Uterus (tissue), 3 donors: ENCODE measurements at regions not wholly inside any gene's neighbourhood (a gene's known extent, or its start where the extent isn't known, plus 50 kb on each side); places are given as distances from the start of the nearest gene placed in this dataset.

Experiments
- DNase-seq, 2 donors: peaks; one replicate each; pipeline ENCODE4 v3.0.0-alpha.2; 2019 to 2020
- H3K27ac ChIP-seq, 2 donors: fragments of 200-600 bp; sonication (generic); 1 replicate in 1 of 2; 2 replicates in 1 of 2; pipeline ENCODE4 v1.5.1; 2016 to 2018
- H3K27me3 ChIP-seq, 2 donors: fragments of 200-600 bp; sonication (generic); one replicate each; pipeline ENCODE4 v1.5.1; 2018 to 2019; ENCODE audit warnings: control low read depth in 1 of 2
- H3K36me3 ChIP-seq, 2 donors: fragments of 200-600 bp; sonication (generic); one replicate each; pipeline ENCODE4 v1.5.1; 2019; ENCODE audit warnings: control low read depth in 1 of 2
- H3K4me1 ChIP-seq, 2 donors: fragments of 200-600 bp; sonication (generic); one replicate each; pipeline ENCODE4 v1.5.1; 2018 to 2019; ENCODE audit warnings: control low read depth in 1 of 2
- H3K4me3 ChIP-seq, 2 donors: fragments of 200-600 bp; sonication (generic); 1 replicate in 1 of 2; 2 replicates in 1 of 2; pipeline ENCODE4 v1.5.1; 2018 to 2019; ENCODE audit warnings: mild to moderate bottlenecking in 1 of 2
- H3K9me3 ChIP-seq, 2 donors: fragments of 200-600 bp; sonication (generic); one replicate each; pipeline ENCODE4 v1.5.1; 2019; ENCODE audit warnings: control low read depth in 1 of 2
- POLR2A ChIP-seq, 2 donors: fragments of 450-650 bp; IDR thresholded peaks; one replicate each; pipeline ENCODE4 v1.6.1; 2016; ENCODE audit warnings: antibody characterized with exemption in 2 of 2, mild to moderate bottlenecking in 1 of 2, moderate library complexity in 1 of 2
- intact Hi-C: fragments of 100-400 bp; cut with DNase I; formaldehyde crosslinking; loops from one replicate; pipeline ENCODE4 v1.15.1; 2023; ENCODE audit warnings: low total_unique reads
- TF ChIP-seq, protein P1 (sequence below), 4 experiments: fragments of 200-600 bp in 2 of 4; fragments of 450-650 bp in 2 of 4; sonication (generic) in 2 of 4; IDR thresholded peaks; one replicate each; pipeline ENCODE4 v1.5.1; 2016 to 2019; ENCODE audit warnings: antibody characterized with exemption in 4 of 4, mild to moderate bottlenecking in 2 of 4, moderate library complexity in 1 of 4
- donor health status: DM: yes; HTN: yes; CAD: no.

DNA sequence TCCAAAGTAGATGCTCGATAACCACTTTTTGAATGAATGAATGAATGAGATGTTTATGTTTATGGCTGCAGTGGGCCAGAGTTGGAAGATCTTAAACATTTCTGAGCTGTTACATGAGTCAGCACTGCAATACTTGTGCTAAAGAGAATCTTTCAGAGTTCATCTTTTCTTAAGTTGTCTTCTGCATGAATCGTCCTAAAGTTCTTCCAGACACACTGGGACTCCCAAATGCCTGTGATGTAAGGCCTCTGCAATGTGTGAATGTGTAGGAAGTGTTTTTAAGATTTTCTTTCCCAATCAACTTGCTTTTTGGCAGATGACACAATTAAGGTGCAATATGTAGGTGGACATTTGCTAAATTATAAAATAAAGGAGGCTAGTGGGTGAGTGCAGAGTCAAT, 50.3 kb upstream of the TRIM9 start:
- H3K4me1 ChIP-seq = no peaks in the 10 kb centered on the region
- H3K27ac ChIP-seq = no peak overlapping the region
- H3K4me3 ChIP-seq = no peak overlapping the region
- no peak for TF ChIP-seq POLR2A (IDR thresholded peaks at IDR 0.05)
- TF ChIP-seq, protein P1, sequence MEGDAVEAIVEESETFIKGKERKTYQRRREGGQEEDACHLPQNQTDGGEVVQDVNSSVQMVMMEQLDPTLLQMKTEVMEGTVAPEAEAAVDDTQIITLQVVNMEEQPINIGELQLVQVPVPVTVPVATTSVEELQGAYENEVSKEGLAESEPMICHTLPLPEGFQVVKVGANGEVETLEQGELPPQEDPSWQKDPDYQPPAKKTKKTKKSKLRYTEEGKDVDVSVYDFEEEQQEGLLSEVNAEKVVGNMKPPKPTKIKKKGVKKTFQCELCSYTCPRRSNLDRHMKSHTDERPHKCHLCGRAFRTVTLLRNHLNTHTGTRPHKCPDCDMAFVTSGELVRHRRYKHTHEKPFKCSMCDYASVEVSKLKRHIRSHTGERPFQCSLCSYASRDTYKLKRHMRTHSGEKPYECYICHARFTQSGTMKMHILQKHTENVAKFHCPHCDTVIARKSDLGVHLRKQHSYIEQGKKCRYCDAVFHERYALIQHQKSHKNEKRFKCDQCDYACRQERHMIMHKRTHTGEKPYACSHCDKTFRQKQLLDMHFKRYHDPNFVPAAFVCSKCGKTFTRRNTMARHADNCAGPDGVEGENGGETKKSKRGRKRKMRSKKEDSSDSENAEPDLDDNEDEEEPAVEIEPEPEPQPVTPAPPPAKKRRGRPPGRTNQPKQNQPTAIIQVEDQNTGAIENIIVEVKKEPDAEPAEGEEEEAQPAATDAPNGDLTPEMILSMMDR (IDR thresholded peaks at IDR 0.05) = no peak
- intact Hi-C loops = no loop called here
- no peak for DNase-seq
- H3K9me3 ChIP-seq = no peaks in the 10 kb centered on the region
- H3K36me3 ChIP-seq = no peaks in the 10 kb centered on the region
- H3K27me3 ChIP-seq = no peaks in the 10 kb centered on the region

DNA sequence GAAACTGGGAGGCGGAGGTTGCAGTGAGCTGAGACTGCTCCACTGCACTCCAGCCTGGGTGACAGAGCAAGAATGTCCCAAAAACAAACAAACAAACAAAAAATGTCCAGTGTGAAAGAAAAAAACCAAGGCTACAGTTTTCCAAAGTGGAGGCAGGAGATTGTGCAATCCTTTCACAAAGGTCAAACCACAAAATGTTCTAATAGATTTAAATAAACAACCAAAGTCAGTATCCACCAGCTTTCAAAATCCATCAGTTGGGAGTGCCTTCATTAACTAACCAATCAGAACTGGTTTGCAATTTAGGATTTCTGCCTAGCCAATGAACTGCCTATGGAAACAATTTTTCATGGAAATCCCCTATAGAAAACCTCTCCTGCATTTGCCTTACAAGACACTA, 52.3 kb upstream of the TRIM9 start:
- no peaks in the 10 kb centered on the region for H3K27me3 ChIP-seq
- intact Hi-C loops = no loop called here
- no peaks in the 10 kb centered on the region for H3K4me1 ChIP-seq
- no peaks in the 10 kb centered on the region for H3K36me3 ChIP-seq
- H3K4me3 ChIP-seq = no peak overlapping the region
- TF ChIP-seq POLR2A (IDR thresholded peaks at IDR 0.05) = no peak
- TF ChIP-seq, protein P1 (IDR thresholded peaks at IDR 0.05) = no peak
- no peak for DNase-seq
- H3K9me3 ChIP-seq = no peaks in the 10 kb centered on the region
- H3K27ac ChIP-seq = no peak overlapping the region

DNA sequence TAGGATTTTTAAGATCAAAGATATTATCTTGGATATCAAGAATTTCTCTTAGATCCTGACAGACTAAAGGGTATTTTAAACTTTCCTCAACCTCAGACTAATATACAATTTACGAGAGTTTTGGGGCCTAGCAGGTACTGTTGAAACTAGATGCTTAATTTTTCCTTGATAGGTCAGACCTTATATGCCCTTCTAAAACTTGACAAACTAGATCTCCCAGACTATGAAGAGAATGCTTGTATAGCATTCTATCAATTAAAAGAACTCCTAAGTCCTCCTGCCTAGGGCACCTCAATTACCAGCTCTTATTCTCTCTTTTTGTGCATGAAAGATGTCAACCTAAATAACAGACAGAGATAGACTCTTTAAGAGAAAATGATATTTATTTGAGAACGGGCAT, 60.4 kb upstream of the TRIM9 start:
- no peak overlapping the region for H3K27ac ChIP-seq
- H3K4me3 ChIP-seq = no peak overlapping the region
- intact Hi-C loops = no loop called here
- TF ChIP-seq, protein P1 (IDR thresholded peaks at IDR 0.05) = no peak
- no peak for TF ChIP-seq POLR2A (IDR thresholded peaks at IDR 0.05)
- DNase-seq = no peak
- H3K36me3 ChIP-seq = no peaks in the 10 kb centered on the region
- no peaks in the 10 kb centered on the region for H3K9me3 ChIP-seq
- no peaks in the 10 kb centered on the region for H3K27me3 ChIP-seq
- no peaks in the 10 kb centered on the region for H3K4me1 ChIP-seq

DNA sequence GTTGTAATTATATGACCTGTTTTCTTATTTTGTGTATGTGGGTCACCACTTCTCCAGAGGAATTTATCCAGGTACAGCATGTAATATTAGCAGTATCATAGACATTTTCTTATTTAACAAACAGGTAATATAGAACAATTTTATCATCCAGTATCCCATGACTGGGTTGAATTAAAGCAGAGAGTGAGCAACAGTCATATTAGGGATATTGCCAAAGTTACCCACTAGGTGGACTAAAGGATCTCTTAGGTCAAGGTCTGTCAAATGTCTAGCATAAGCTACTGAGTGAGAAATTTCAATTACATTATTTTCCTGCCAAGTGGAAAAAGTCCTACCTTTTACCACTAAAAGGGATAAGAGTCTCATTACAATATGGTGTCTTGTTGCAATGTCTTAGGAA, 62.1 kb upstream of the TRIM9 start:
- Histone ChIP-seq H3K4me3 (no peak overlapping the region), H3K36me3 (no peaks in the 10 kb centered on the region), H3K9me3 (no peaks in the 10 kb centered on the region), H3K27me3 (no peaks in the 10 kb centered on the region), H3K4me1 (no peaks in the 10 kb centered on the region), H3K27ac (no peak overlapping the region)
- no peak for DNase-seq
- no peak for TF ChIP-seq POLR2A (IDR thresholded peaks at IDR 0.05)
- TF ChIP-seq, protein P1 (IDR thresholded peaks at IDR 0.05) = peak in 1 of 4 experiments; percentile 16
- intact Hi-C loops = no loop called here

DNA sequence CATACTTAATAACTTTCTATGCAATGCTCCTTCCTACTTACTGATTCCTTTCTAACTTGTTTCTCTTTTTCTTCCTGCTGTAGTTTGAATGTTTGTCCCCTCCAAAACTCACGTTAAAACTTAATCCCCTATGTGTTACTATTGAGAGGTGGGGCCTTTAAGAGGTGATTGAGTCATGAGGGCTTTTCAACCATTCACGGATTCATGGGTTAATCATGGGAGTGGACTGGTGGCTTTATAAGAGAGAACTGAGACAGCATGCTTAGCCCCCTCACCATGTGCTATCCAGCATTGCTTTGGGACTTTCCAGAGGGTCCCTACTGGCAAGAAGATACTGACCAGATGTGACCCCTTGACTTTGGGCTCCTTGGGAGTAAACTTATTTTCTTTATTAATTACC, 66.0 kb upstream of the TRIM9 start:
- intact Hi-C loops = no loop called here
- TF ChIP-seq, protein P1 (IDR thresholded peaks at IDR 0.05) = no peak
- no peak for TF ChIP-seq POLR2A (IDR thresholded peaks at IDR 0.05)
- DNase-seq = no peak
- Histone ChIP-seq H3K27me3 (no peaks in the 10 kb centered on the region), H3K36me3 (no peaks in the 10 kb centered on the region), H3K4me3 (no peak overlapping the region), H3K27ac (no peak overlapping the region), H3K4me1 (no peaks in the 10 kb centered on the region), H3K9me3 (no peaks in the 10 kb centered on the region)
